Brain microvascular endothelial cell (primary cell): ENCODE measurements at regions not wholly inside any gene's neighbourhood (a gene's known extent, or its start where the extent isn't known, plus 50 kb on each side); places are given as distances from the start of the nearest gene placed in this dataset.

Source experiments
- DNase-seq: peaks from one replicate; pipeline ENCODE4 v3.0.0-alpha.2; 2020
- H3K27ac ChIP-seq: fragments of 250-450 bp; sonication (Bioruptor Pico); 2 replicates; pipeline ENCODE4 v1.5.1; 2020; ENCODE audit warnings: mild to moderate bottlenecking, moderate library complexity
- H3K27me3 ChIP-seq: fragments of 250-450 bp; sonication (Bioruptor Pico); replicated peaks from 2 replicates; pipeline ENCODE4 v1.5.1; 2020; ENCODE audit warnings: mild to moderate bottlenecking
- H3K36me3 ChIP-seq: fragments of 250-450 bp; sonication (Bioruptor Pico); replicated peaks from 2 replicates; pipeline ENCODE4 v1.5.1; 2020; ENCODE audit warnings: mild to moderate bottlenecking
- H3K4me3 ChIP-seq: 2 replicates; pipeline ENCODE4 v1.5.1; 2011; ENCODE audit warnings: low read depth, mild to moderate bottlenecking, control low read depth, low read length, moderate library complexity
- in situ Hi-C: cut with HindIII; loops from 2 replicates; pipeline ENCODE4 v1.10.0; 2017; ENCODE audit warnings: low sequenced_read_pairs, low pct_ligation_motif_present
- TF ChIP-seq, protein P1 (sequence below): IDR thresholded peaks from 2 replicates; pipeline ENCODE4 v1.5.1; 2011; ENCODE audit warnings: low read depth, mild to moderate bottlenecking, moderate library complexity, low read length, control low read depth, inconsistent platforms; ENCODE audit errors: missing control alignments

DNA sequence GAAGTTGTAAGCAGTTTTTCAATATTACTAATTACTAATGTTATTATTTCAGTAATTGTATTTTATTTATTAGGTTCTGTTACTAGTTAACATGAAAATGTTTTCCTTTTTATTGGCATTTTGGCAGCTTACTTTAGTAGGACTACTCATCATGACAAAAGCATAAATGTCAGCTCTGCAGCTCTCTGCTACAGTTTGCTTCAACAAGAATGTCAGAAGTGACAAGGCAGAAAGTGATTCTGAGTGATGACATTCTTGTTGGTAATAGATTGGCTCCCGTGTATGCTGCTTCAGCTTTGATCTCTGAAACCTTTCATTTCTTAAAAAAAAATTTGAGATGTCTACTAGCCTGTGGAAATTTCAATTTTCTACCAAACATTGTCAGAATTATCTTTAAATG lies 1193.9 kb downstream of the FSTL5 start:
- in situ Hi-C loops: no loop called here
- TF ChIP-seq, protein P1, sequence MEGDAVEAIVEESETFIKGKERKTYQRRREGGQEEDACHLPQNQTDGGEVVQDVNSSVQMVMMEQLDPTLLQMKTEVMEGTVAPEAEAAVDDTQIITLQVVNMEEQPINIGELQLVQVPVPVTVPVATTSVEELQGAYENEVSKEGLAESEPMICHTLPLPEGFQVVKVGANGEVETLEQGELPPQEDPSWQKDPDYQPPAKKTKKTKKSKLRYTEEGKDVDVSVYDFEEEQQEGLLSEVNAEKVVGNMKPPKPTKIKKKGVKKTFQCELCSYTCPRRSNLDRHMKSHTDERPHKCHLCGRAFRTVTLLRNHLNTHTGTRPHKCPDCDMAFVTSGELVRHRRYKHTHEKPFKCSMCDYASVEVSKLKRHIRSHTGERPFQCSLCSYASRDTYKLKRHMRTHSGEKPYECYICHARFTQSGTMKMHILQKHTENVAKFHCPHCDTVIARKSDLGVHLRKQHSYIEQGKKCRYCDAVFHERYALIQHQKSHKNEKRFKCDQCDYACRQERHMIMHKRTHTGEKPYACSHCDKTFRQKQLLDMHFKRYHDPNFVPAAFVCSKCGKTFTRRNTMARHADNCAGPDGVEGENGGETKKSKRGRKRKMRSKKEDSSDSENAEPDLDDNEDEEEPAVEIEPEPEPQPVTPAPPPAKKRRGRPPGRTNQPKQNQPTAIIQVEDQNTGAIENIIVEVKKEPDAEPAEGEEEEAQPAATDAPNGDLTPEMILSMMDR: no peak
- H3K27me3 ChIP-seq: no peaks in the 10 kb centered on the region
- no peak overlapping the region for H3K4me3 ChIP-seq
- no peak overlapping the region for H3K27ac ChIP-seq
- no peaks in the 10 kb centered on the region for H3K36me3 ChIP-seq
- no peak for DNase-seq

DNA sequence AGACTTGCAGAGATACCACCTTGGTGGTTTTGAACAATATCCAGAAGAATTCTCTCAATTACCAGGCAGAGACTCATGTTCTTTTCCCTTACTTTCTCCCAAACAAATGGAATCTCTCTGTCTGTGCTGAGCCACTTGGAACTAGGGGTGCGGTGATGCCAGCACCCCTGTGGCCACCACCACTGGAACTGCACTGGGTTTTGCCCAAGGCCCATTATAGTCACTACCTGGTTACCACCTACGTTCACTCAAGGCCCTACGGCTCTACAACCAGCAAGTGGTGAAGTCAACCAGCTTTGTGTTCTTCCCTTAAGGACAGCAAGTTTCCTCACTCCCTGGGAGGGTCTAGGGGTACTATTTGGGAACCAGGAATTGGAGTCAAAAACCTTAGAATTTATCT lies 1183.7 kb downstream of the FSTL5 start:
- DNase-seq: no peak
- TF ChIP-seq, protein P1: no peak
- Histone ChIP-seq H3K4me3 (no peak overlapping the region), H3K27me3 (no peaks in the 10 kb centered on the region), H3K36me3 (no peaks in the 10 kb centered on the region), H3K27ac (no peak overlapping the region)
- in situ Hi-C loops: no loop called here

DNA sequence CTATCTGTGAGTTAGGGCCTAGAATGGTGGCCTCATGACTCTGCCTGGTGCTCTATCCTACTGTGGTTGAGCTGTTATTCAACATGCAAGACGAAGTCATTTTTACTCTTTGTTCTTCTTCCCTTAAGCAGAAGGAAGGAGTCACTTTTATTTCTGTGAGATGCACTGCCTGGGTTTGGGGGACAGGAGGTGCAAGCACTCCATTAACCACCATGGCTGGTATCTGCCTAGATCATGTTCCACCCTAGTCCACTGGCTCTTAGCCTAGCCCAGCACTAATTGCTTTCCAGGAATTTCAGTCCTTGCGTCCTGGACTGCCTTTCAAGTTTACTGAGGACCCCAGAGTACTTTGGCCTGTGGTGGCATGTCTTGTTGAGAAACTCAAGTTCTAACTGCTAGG lies 1182.7 kb downstream of the FSTL5 start:
- Histone ChIP-seq H3K27ac (no peak overlapping the region), H3K4me3 (no peak overlapping the region), H3K36me3 (no peaks in the 10 kb centered on the region), H3K27me3 (no peaks in the 10 kb centered on the region)
- no peak for DNase-seq
- in situ Hi-C loops: no loop called here
- TF ChIP-seq, protein P1: no peak

DNA sequence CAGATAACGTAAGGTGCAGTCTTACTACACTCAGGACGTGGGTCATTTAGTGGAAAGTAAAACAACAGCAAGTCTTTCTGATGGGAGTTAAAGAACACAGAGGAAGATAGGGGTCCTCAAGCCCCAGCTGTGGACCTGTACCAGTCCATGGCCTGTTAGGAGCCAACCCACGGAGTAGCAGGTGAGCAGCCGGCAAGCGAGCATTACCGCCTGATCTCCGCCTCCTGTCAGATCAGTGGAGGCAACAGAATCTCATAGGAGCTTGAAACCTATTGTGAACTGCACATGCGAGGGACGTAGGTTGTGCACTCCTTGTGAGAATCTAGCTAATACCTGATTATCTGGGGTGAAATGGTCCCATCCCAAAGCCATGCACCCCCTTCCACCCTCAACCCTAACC lies 1180.8 kb downstream of the FSTL5 start:
- TF ChIP-seq, protein P1: no peak
- in situ Hi-C loops: no loop called here
- H3K36me3 ChIP-seq: no peaks in the 10 kb centered on the region
- no peak overlapping the region for H3K4me3 ChIP-seq
- DNase-seq: no peak
- no peaks in the 10 kb centered on the region for H3K27me3 ChIP-seq
- no peak overlapping the region for H3K27ac ChIP-seq

DNA sequence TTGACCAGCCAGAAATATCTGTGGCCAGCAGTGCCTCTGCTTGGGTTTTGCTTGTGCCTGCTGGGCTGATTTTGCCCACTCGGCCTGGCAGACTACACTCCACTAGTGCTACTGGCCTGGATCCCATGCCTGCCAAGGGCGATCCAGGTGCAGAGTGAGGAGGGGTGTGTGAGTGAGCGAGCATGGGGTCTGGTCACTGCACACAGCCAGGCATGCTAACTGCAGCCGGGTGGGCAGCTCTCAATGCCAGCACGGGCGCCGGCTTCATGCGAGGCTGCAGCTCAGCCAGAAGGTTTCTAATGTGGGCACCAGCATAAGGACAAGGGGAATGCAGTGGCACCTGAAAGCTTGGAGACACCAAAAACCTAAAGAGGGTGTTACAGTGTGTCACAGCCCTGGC lies 1161.4 kb downstream of the FSTL5 start:
- no peaks in the 10 kb centered on the region for H3K27me3 ChIP-seq
- DNase-seq: no peak
- no peaks in the 10 kb centered on the region for H3K36me3 ChIP-seq
- H3K4me3 ChIP-seq: no peak overlapping the region
- TF ChIP-seq, protein P1: no peak
- in situ Hi-C loops: no loop called here
- H3K27ac ChIP-seq: no peak overlapping the region

DNA sequence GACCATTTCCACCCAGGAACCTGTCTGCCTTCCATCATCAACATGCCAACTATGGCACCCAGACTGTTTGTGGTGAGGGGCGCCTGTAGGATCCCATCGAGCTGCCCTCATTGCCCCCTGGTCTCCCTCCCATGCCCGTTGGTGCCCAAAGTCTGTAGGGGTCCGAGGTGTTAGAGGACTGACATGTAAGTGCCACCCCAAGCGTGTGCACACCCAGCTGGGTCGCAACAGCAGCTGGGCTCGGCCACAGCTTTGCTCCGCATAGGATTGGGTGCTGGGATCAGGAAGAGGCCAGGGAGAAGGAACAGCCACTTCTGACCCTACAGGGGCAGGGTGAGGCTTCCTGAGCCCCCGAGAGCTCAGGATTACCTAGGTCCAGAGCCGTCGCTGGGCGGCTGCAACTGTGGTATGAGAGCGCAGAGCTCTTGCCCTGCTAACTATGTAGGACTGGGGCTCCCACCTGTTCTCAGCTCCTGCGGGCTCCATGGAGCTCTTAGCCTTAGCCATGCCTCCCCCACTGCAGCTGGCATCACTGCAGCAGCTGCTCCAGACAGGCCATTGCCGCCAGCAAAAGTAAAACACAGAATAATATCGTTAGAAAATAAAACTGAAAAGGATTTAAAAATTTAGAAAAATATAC lies 1160.3 kb downstream of the FSTL5 start:
- in situ Hi-C loops: no loop called here
- TF ChIP-seq, protein P1: no peak

More for the DNA sequence above, 1160.3 kb downstream of the FSTL5 start:
- Histone ChIP-seq H3K36me3 (no peaks in the 10 kb centered on the region), H3K27me3 (no peaks in the 10 kb centered on the region), H3K27ac (no peak overlapping the region), H3K4me3 (no peak overlapping the region)
- DNase-seq: no peak
